Trophoblast cell (in vitro differentiated cells and primary cell): ENCODE measurements at regions not wholly inside any gene's neighbourhood (a gene's known extent, or its start where the extent isn't known, plus 50 kb on each side); places are given as distances from the start of the nearest gene placed in this dataset.

ENCODE experiments used
- DNase-seq, 2 donors: peaks; one replicate each; pipeline ENCODE4 v3.0.0-alpha.2; 2016
- H2AFZ ChIP-seq: 2 replicates; pipeline ENCODE4 v1.6.1; 2013; ENCODE audit warnings: low read length, moderate library complexity, mild to moderate bottlenecking; ENCODE audit not compliant: insufficient read depth, poor library complexity
- H2AK5ac ChIP-seq: 2 replicates; pipeline ENCODE4 v1.6.1; 2013; ENCODE audit warnings: mild to moderate bottlenecking, low read length
- H2BK120ac ChIP-seq: 2 replicates; pipeline ENCODE4 v1.6.1; 2013; ENCODE audit warnings: low read length, mild to moderate bottlenecking, moderate library complexity; ENCODE audit not compliant: insufficient read depth, poor library complexity
- H2BK12ac ChIP-seq: 2 replicates; pipeline ENCODE4 v1.6.1; 2013; ENCODE audit warnings: mild to moderate bottlenecking, low read length, moderate library complexity
- H2BK5ac ChIP-seq: 2 replicates; pipeline ENCODE4 v1.6.1; 2013; ENCODE audit warnings: low read length, low read depth, moderate library complexity, mild to moderate bottlenecking; ENCODE audit not compliant: poor library complexity
- H3K14ac ChIP-seq: 2 replicates; pipeline ENCODE4 v1.6.1; 2013; ENCODE audit warnings: mild to moderate bottlenecking, low read length
- H3K18ac ChIP-seq: 2 replicates; pipeline ENCODE4 v1.6.1; 2013; ENCODE audit warnings: mild to moderate bottlenecking, low read length
- H3K23ac ChIP-seq: 2 replicates; pipeline ENCODE4 v1.6.1; 2013; ENCODE audit warnings: low read length
- H3K27ac ChIP-seq: 2 replicates; pipeline ENCODE4 v1.5.1; 2013; ENCODE audit warnings: low read depth, mild to moderate bottlenecking, inconsistent platforms, low read length, moderate library complexity
- H3K27me3 ChIP-seq: 2 replicates; pipeline ENCODE4 v1.6.1; 2013; ENCODE audit warnings: inconsistent platforms, mild to moderate bottlenecking, low read length, moderate library complexity; ENCODE audit not compliant: insufficient read depth
- H3K36me3 ChIP-seq, 2 experiments: 1 replicate in 1 of 2; 2 replicates in 1 of 2; pipeline ENCODE4 v1.6.1; 2013; ENCODE audit warnings: low read length in 2 of 2, mild to moderate bottlenecking in 2 of 2, moderate library complexity in 1 of 2; ENCODE audit not compliant: insufficient read depth in 2 of 2, control insufficient read depth in 1 of 2
- H3K4ac ChIP-seq: 2 replicates; pipeline ENCODE4 v1.6.1; 2013; ENCODE audit warnings: low read depth, mild to moderate bottlenecking, low read length, moderate library complexity
- H3K4me1 ChIP-seq, 2 experiments: 1 replicate in 1 of 2; 2 replicates in 1 of 2; pipeline ENCODE4 v1.6.1; 2013; ENCODE audit warnings: low read length in 2 of 2, mild to moderate bottlenecking in 2 of 2, moderate library complexity in 1 of 2; ENCODE audit not compliant: insufficient read depth in 2 of 2, control insufficient read depth in 1 of 2
- H3K4me2 ChIP-seq: 2 replicates; pipeline ENCODE4 v1.6.1; 2013; ENCODE audit warnings: inconsistent platforms, mild to moderate bottlenecking, low read length, moderate library complexity
- H3K4me3 ChIP-seq: 2 replicates; pipeline ENCODE4 v1.5.1; 2013; ENCODE audit warnings: mild to moderate bottlenecking, low read depth, low read length, inconsistent platforms
- H3K79me1 ChIP-seq: one replicate; pipeline ENCODE4 v1.6.1; 2013; ENCODE audit warnings: low read length
- H3K79me2 ChIP-seq: 2 replicates; pipeline ENCODE4 v1.6.1; 2013; ENCODE audit warnings: low read length, mild to moderate bottlenecking; ENCODE audit not compliant: control insufficient read depth, insufficient read depth, poor library complexity
- H3K9ac ChIP-seq: 2 replicates; pipeline ENCODE4 v1.6.1; 2013; ENCODE audit warnings: mild to moderate bottlenecking, low read length
- H3K9me3 ChIP-seq: 2 replicates; pipeline ENCODE4 v1.6.1; 2013; ENCODE audit warnings: low read depth, mild to moderate bottlenecking, control low read depth, inconsistent platforms, low read length; ENCODE audit not compliant: insufficient read depth
- H4K12ac ChIP-seq: 2 replicates; pipeline ENCODE4 v1.6.1; 2013; ENCODE audit warnings: low read depth, mild to moderate bottlenecking, low read length, moderate library complexity
- H4K8ac ChIP-seq: 2 replicates; pipeline ENCODE4 v1.6.1; 2013; ENCODE audit warnings: low read depth, mild to moderate bottlenecking, low read length, moderate library complexity
- H4K91ac ChIP-seq: one replicate; pipeline ENCODE4 v1.6.1; 2013; ENCODE audit warnings: low read depth, mild to moderate bottlenecking, low read length, moderate library complexity
- WGBS: extraction: QIAGEN DNeasy Blood & Tissue Kit; methylation state at CpG from one replicate; pipeline ENCODE4 v1.1.7; 2013; ENCODE audit warnings: missing lambda C conversion rate; ENCODE audit not compliant: insufficient read length, insufficient coverage; ENCODE audit errors: extremely low coverage; 5-methylcytosine and 5-hydroxymethylcytosine counted together

- H3K4me2 ChIP-seq = no peak overlapping the region
Measured at GRCh38 chrX:7247346-7247745, 99.4 kb upstream of the PUDP start.

GRCh38 chrX:7244405-7244804 is 96.5 kb upstream of the PUDP start:
- Histone ChIP-seq H2BK12ac (no peak overlapping the region), H3K14ac (no peak overlapping the region), H3K27me3 (no peaks in the 10 kb centered on the region), H3K9me3 (no peaks in the 10 kb centered on the region), H3K79me2 (no peaks in the 10 kb centered on the region), H3K18ac (no peak overlapping the region), H2AFZ (no peak overlapping the region), H2AK5ac (no peak overlapping the region), H3K4me3 (no peak overlapping the region), H4K91ac (no peak overlapping the region), H3K4ac (no peak overlapping the region), H3K4me1 (no peaks in the 10 kb centered on the region), H3K23ac (no peak overlapping the region), H2BK5ac (no peak overlapping the region), H3K4me2 (no peak overlapping the region), H3K36me3 (no peaks in the 10 kb centered on the region), H3K79me1 (no peaks in the 10 kb centered on the region), H2BK120ac (no peak overlapping the region), H3K9ac (no peak overlapping the region), H4K12ac (no peak overlapping the region), H4K8ac (no peak overlapping the region), H3K27ac (no peak overlapping the region)
- DNase-seq = no peak
- WGBS = no CpG with 5 or more reads among the region's 3 CpGs

More at GRCh38 chrX:7247346-7247745, 99.4 kb upstream of the PUDP start:
- Histone ChIP-seq H3K23ac (no peak overlapping the region), H3K9ac (no peak overlapping the region), H2BK120ac (no peak overlapping the region), H3K9me3 (no peaks in the 10 kb centered on the region), H3K36me3 (no peaks in the 10 kb centered on the region), H4K12ac (no peak overlapping the region), H2BK12ac (no peak overlapping the region), H3K27ac (no peak overlapping the region), H3K18ac (no peak overlapping the region), H3K79me2 (no peaks in the 10 kb centered on the region), H3K4me1 (peaks cover under 1 to 3% of the 10 kb centered on the region in 2 experiments), H3K4me3 (no peak overlapping the region), H4K8ac (no peak overlapping the region), H2BK5ac (no peak overlapping the region), H3K4ac (no peak overlapping the region), H2AFZ (no peak overlapping the region), H3K27me3 (no peaks in the 10 kb centered on the region), H3K79me1 (no peaks in the 10 kb centered on the region), H4K91ac (no peak overlapping the region), H3K14ac (no peak overlapping the region), H2AK5ac (no peak overlapping the region)
- DNase-seq = no peak
- WGBS = no CpG with 5 or more reads among the region's 2 CpGs

- H4K12ac ChIP-seq = no peak overlapping the region
- DNase-seq = no peak
- H2AK5ac ChIP-seq = no peak overlapping the region
- H3K9me3 ChIP-seq = no peaks in the 10 kb centered on the region
- no peak overlapping the region for H4K8ac ChIP-seq
- no peak overlapping the region for H3K9ac ChIP-seq
- no peaks in the 10 kb centered on the region for H3K4me1 ChIP-seq
- H3K4me3 ChIP-seq = no peak overlapping the region
- WGBS = no CpG with 5 or more reads among the region's 1 CpG
- no peak overlapping the region for H3K4me2 ChIP-seq
- no peak overlapping the region for H2BK12ac ChIP-seq
- no peak overlapping the region for H2BK120ac ChIP-seq
- H2BK5ac ChIP-seq = no peak overlapping the region
- H3K14ac ChIP-seq = no peak overlapping the region
- H2AFZ ChIP-seq = no peak overlapping the region
- H3K4ac ChIP-seq = no peak overlapping the region
- H3K79me1 ChIP-seq = no peaks in the 10 kb centered on the region
- no peaks in the 10 kb centered on the region for H3K27me3 ChIP-seq
- H3K23ac ChIP-seq = no peak overlapping the region
- no peaks in the 10 kb centered on the region for H3K36me3 ChIP-seq
- no peak overlapping the region for H3K18ac ChIP-seq
- no peak overlapping the region for H3K27ac ChIP-seq
- H3K79me2 ChIP-seq = no peaks in the 10 kb centered on the region
- no peak overlapping the region for H4K91ac ChIP-seq
Measured at GRCh38 chrX:7242613-7243012, 94.7 kb upstream of the PUDP start.

- Histone ChIP-seq H2AFZ (no peak overlapping the region), H3K36me3 (no peaks in the 10 kb centered on the region), H3K9ac (no peak overlapping the region), H3K4me3 (no peak overlapping the region), H3K4ac (no peak overlapping the region), H3K14ac (no peak overlapping the region), H3K4me2 (no peak overlapping the region), H4K91ac (no peak overlapping the region), H4K12ac (no peak overlapping the region), H3K79me2 (no peaks in the 10 kb centered on the region), H3K18ac (no peak overlapping the region), H3K27me3 (no peaks in the 10 kb centered on the region), H2BK120ac (no peak overlapping the region), H2AK5ac (no peak overlapping the region), H2BK12ac (no peak overlapping the region), H3K79me1 (no peaks in the 10 kb centered on the region), H3K23ac (no peak overlapping the region), H4K8ac (no peak overlapping the region), H2BK5ac (no peak overlapping the region), H3K4me1 (no peaks in the 10 kb centered on the region), H3K27ac (no peak overlapping the region), H3K9me3 (no peaks in the 10 kb centered on the region)
- WGBS = no CpG with 5 or more reads among the region's 2 CpGs
- DNase-seq = no peak
Measured at GRCh38 chrX:7240929-7241328, 93.0 kb upstream of the PUDP start.
